MM.1S (cell line): ENCODE measurements at regions not wholly inside any gene's neighbourhood (a gene's known extent, or its start where the extent isn't known, plus 50 kb on each side); places are given as distances from the start of the nearest gene placed in this dataset.

Source experiments
- CTCF ChIP-seq: fragments of 300-600 bp; sonication (generic); IDR thresholded peaks from 2 replicates; pipeline ENCODE4 v1.5.1; 2016; ENCODE audit warnings: antibody characterized with exemption, low read length, mixed read lengths
- EZH2 ChIP-seq: fragments of 300-600 bp; sonication (generic); optimal IDR thresholded peaks from 2 replicates; pipeline ENCODE3; 2017; ENCODE audit warnings: low read depth, mild to moderate bottlenecking, antibody characterized with exemption, low read length, mixed read lengths

- no peak for TF ChIP-seq CTCF
- TF ChIP-seq EZH2, result no peak
These were observed 115.8 kb upstream of the PBX1 start for GRCh38 chr1:164443166-164443565.
